Neural progenitor cell (in vitro differentiated cells): ENCODE measurements at regions not wholly inside any gene's neighbourhood (a gene's known extent, or its start where the extent isn't known, plus 50 kb on each side); places are given as distances from the start of the nearest gene placed in this dataset.
A peak's percentile ranks its signal among the peaks of the same experiment; 100 is the strongest.
"Not testable (repeated sequence)": the region's sequence is repeated elsewhere in the genome, so short reads cannot be mapped to it uniquely, and the experiment has no call there.

Experiments
- DNase-seq: peaks from one replicate; pipeline ENCODE4 v3.0.0-alpha.2; 2016; ENCODE audit warnings: low spot score
- H2AFZ ChIP-seq: fragments of 200-600 bp; sonication (generic); replicated peaks from 2 replicates; pipeline ENCODE4 v1.6.1; 2016; ENCODE audit warnings: antibody characterized with exemption
- H3F3A ChIP-seq: fragments of 200-600 bp; sonication (generic); 2 replicates; pipeline ENCODE4 v1.6.1; 2016; ENCODE audit warnings: antibody characterized with exemption, low read depth
- H3K27ac ChIP-seq: fragments of 200-600 bp; sonication (generic); 2 replicates; pipeline ENCODE4 v1.5.1; 2016; ENCODE audit warnings: mild to moderate bottlenecking
- H3K27me3 ChIP-seq: fragments of 200-600 bp; sonication (generic); 2 replicates; pipeline ENCODE4 v1.6.1; 2016; ENCODE audit warnings: mild to moderate bottlenecking, moderate library complexity
- H3K36me3 ChIP-seq: fragments of 200-600 bp; sonication (generic); 2 replicates; pipeline ENCODE4 v1.5.1; 2016
- H3K4me1 ChIP-seq: fragments of 200-600 bp; sonication (generic); 2 replicates; pipeline ENCODE4 v1.6.1; 2016; ENCODE audit warnings: mixed run types
- H3K4me2 ChIP-seq: fragments of 200-600 bp; sonication (generic); 2 replicates; pipeline ENCODE4 v1.6.1; 2016
- H3K4me3 ChIP-seq: fragments of 200-600 bp; sonication (generic); 2 replicates; pipeline ENCODE4 v1.5.1; 2016
- H3K79me2 ChIP-seq: fragments of 200-600 bp; sonication (generic); 2 replicates; pipeline ENCODE4 v1.6.1; 2016; ENCODE audit warnings: low read depth
- H3K9ac ChIP-seq: fragments of 200-600 bp; sonication (generic); 2 replicates; pipeline ENCODE4 v1.6.1; 2016
- H3K9me3 ChIP-seq: fragments of 200-600 bp; sonication (generic); 2 replicates; pipeline ENCODE4 v1.5.1; 2016; ENCODE audit warnings: low read depth
- H4K20me1 ChIP-seq: fragments of 200-600 bp; sonication (generic); 2 replicates; pipeline ENCODE4 v1.6.1; 2016; ENCODE audit warnings: low read depth
- H3K27ac Mint-ChIP-seq: 3 replicates; pipeline ENCODE4 v1.8.0; 2021; ENCODE audit warnings: mixed read lengths
- H3K27me3 Mint-ChIP-seq: 2 replicates; pipeline ENCODE4 v1.8.0; 2022; ENCODE audit warnings: low read depth, mild to moderate bottlenecking, inconsistent platforms, moderate library complexity, mixed read lengths; ENCODE audit not compliant: insufficient read depth
- H3K36me3 Mint-ChIP-seq: 3 replicates; pipeline ENCODE4 v1.8.0; 2021; ENCODE audit warnings: mixed read lengths
- H3K4me1 Mint-ChIP-seq: 3 replicates; pipeline ENCODE4 v1.8.0; 2021; ENCODE audit warnings: mixed read lengths
- H3K4me3 Mint-ChIP-seq: 3 replicates; pipeline ENCODE4 v1.8.0; 2021; ENCODE audit warnings: mild to moderate bottlenecking, moderate library complexity, mixed read lengths
- H3K9me3 Mint-ChIP-seq: 3 replicates; pipeline ENCODE4 v1.8.0; 2020; ENCODE audit warnings: mixed read lengths
- EZH2 ChIP-seq: fragments of 200-600 bp; sonication (generic); IDR thresholded peaks from 2 replicates; pipeline ENCODE4 v1.6.1; 2017; ENCODE audit warnings: antibody characterized with exemption, mild to moderate bottlenecking, moderate library complexity
- EZH2phosphoT487 ChIP-seq: fragments of 200-600 bp; sonication (generic); IDR thresholded peaks from 2 replicates; pipeline ENCODE4 v1.6.1; 2017; ENCODE audit warnings: antibody characterized with exemption
- TF ChIP-seq, protein P1 (sequence below): fragments of 200-600 bp; sonication (generic); IDR thresholded peaks from 2 replicates; pipeline ENCODE4 v1.5.1; 2017; ENCODE audit warnings: antibody characterized with exemption, mild to moderate bottlenecking

DNA sequence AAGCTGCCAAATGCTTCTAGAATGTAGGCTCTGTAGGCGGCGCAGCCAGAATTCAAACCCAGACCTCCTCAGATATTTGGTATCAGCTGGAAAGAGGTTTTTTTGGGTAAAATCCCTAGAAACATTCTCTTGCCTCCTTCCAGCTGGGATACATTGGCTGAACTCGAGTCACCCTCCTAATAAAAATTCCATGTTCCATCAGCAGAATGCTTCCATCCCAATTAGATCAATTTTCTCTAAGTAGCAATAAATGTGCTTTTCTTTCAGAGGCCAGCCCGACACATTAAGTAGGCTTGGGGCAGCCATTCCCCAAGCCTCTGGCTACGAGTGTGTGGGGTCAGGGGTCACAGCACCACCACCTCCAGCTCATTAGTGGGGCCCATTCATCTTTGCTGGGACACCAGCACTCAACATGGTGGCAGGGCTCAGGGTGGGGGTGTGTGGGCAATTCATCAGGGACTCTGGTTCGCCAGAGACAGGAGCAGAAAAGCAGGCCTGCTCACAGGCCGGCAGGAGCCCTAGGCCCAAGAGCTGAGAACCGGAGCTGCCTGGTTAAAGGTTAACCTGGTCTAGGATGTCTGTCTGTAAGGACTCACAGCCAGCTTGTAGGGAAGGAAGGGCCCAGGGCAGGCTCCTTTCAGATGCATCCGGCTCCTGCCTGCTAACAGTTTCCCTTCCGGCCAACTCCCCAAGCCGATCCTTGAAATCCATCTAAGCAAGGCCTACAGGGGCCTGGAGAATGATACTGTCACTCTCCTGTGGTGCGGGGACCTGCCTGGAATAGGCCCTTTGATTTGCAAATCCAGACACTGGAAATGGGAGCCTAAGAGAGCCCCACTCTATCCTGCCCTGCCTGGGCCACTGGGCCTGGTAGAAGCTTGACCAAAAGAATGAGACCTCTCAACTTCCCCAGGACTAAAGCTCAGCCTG is 159.1 kb upstream of the TOP1 start:
- no peak for TF ChIP-seq EZH2
- TF ChIP-seq, protein P1, sequence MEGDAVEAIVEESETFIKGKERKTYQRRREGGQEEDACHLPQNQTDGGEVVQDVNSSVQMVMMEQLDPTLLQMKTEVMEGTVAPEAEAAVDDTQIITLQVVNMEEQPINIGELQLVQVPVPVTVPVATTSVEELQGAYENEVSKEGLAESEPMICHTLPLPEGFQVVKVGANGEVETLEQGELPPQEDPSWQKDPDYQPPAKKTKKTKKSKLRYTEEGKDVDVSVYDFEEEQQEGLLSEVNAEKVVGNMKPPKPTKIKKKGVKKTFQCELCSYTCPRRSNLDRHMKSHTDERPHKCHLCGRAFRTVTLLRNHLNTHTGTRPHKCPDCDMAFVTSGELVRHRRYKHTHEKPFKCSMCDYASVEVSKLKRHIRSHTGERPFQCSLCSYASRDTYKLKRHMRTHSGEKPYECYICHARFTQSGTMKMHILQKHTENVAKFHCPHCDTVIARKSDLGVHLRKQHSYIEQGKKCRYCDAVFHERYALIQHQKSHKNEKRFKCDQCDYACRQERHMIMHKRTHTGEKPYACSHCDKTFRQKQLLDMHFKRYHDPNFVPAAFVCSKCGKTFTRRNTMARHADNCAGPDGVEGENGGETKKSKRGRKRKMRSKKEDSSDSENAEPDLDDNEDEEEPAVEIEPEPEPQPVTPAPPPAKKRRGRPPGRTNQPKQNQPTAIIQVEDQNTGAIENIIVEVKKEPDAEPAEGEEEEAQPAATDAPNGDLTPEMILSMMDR = no peak
- TF ChIP-seq EZH2phosphoT487 = no peak
- Mint-ChIP-seq H3K4me3 (no peak overlapping the region), H3K9me3 (no peaks in the 10 kb centered on the region), H3K4me1 (peaks cover 2% of the 10 kb centered on the region), H3K27ac (no peak overlapping the region), H3K36me3 (no peaks in the 10 kb centered on the region), H3K27me3 (peaks cover 5% of the 10 kb centered on the region)
- Histone ChIP-seq H3K27me3 (no peaks in the 10 kb centered on the region), H3K4me2 (no peak overlapping the region), H3F3A (no peaks in the 10 kb centered on the region), H3K4me3 (no peak overlapping the region), H4K20me1 (no peaks in the 10 kb centered on the region), H3K4me1 (no peaks in the 10 kb centered on the region), H3K79me2 (no peaks in the 10 kb centered on the region), H3K9ac (no peak overlapping the region), H3K9me3 (no peaks in the 10 kb centered on the region), H3K27ac (no peak overlapping the region), H3K36me3 (no peaks in the 10 kb centered on the region), H2AFZ (peak overlapping the region; percentile 15)
- no peak for DNase-seq

DNA sequence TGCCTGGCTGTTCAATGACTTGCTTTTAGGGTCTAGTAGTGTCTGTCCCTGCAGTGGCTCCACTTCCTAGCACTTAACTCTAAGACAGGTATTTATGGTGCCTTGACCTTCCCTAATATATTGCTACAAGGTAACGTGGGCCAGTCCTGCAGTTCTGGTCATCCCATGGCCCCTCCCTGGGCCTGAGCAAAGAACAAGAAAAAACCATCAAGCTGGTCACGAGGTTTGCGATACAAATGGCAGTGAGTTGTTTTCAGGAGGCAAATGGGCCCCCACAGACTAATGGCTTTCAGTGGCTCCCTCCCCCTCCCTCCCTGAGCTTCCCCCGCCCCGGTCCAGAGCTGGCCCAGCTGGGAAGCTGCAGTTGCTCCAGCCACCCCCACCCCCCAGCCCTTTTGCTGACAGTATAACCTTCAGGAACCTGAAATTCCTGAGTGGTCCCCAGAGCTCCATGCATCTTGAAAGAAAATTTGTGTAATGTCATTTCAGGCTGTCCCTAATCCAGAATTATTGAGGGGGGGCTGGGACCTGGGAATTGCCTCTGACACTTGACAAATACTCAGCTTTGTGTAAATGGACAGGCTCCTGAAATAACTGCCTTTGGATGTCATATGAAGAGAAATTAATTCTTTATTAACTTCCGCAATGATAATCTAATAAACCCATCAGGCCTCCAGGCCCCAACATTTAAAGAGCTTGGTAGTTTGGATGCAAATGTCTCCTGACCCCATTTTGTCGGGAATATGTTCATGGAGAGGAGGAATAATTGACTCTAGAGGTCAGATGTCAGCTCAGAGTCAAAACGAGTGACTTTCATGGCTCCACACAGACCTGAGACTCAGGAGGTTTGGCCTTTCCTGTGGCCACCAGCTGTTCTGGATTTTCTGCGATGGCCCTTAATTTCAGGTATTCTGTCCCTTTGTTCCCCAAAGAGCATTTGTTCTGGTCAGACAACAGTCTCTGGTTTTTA is 153.2 kb upstream of the TOP1 start:
- Mint-ChIP-seq H3K9me3 (no peaks in the 10 kb centered on the region), H3K4me3 (no peak overlapping the region), H3K4me1 (peaks cover 5% of the 10 kb centered on the region), H3K36me3 (no peaks in the 10 kb centered on the region), H3K27ac (no peak overlapping the region), H3K27me3 (peaks cover 2% of the 10 kb centered on the region)
- no peak for DNase-seq
- Histone ChIP-seq H2AFZ (no peak overlapping the region), H3K27ac (no peak overlapping the region), H4K20me1 (no peaks in the 10 kb centered on the region), H3K36me3 (no peaks in the 10 kb centered on the region), H3K9me3 (no peaks in the 10 kb centered on the region), H3K4me1 (no peaks in the 10 kb centered on the region), H3K4me2 (no peak overlapping the region), H3K79me2 (no peaks in the 10 kb centered on the region), H3K27me3 (no peaks in the 10 kb centered on the region), H3K9ac (no peak overlapping the region), H3F3A (no peaks in the 10 kb centered on the region), H3K4me3 (no peak overlapping the region)
- TF ChIP-seq EZH2 (no peak), EZH2phosphoT487 (no peak)
- TF ChIP-seq, protein P1 = no peak

DNA sequence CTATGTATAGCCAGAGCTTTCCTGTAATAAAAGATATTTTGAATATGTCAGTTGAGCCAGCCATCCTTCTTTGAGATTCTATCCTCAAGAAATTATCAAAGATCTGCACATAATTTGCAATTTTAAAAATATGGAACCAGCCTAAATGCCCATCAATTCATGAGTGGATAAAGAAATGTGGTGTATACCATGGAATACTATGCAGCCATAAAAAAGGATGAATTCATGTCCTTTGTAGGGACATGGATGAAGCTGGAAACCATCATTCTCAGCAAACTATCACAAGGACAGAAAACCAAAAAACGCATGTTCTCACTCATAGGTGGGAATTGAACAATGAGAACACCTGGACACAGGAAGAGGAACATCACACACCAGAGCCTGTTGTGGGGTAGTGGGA is 150.5 kb upstream of the TOP1 start:
- not testable (repeated sequence) for H3K36me3 ChIP-seq, H3K9me3 Mint-ChIP-seq, H3K4me1 ChIP-seq, H3K4me3 Mint-ChIP-seq, H3K4me2 ChIP-seq, H3K79me2 ChIP-seq, H3K27ac Mint-ChIP-seq, H3K9me3 ChIP-seq, H3K36me3 Mint-ChIP-seq, DNase-seq, H3K9ac ChIP-seq, H3K4me3 ChIP-seq, H2AFZ ChIP-seq, H3K27me3 Mint-ChIP-seq, H3K4me1 Mint-ChIP-seq, H3K27me3 ChIP-seq, H3K27ac ChIP-seq, H3F3A ChIP-seq, H4K20me1 ChIP-seq
